ENCODE measurements at regions not wholly inside any gene's neighbourhood (a gene's known extent, or its start where the extent isn't known, plus 50 kb on each side); places are given as distances from the start of the nearest gene placed in this dataset.

DNA sequence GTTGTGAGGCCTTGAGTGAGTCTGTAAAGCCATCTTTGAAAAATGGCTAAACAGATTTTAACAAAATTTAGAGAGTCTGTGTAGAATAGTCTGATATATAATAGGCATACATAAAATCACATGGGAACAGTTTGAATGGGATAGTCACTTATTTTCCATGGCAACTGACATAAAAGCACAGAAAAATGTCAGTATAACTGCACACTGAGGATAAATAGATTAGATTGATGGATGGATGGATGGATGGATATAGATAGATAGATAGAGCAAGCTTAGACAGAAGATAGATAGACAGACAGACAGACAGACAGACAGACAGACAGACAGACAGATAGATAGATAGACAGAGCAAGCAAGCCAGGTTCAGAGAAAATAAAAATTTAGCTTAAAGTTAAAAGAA is 660.2 kb upstream of the API5 start:
- TF ChIP-seq CTCF (conservative IDR thresholded peaks at IDR 0.05; ENCODE audit: low read length) (no peak), EZH2phosphoT487 (IDR thresholded peaks at IDR 0.05; ENCODE audit: borderline replicate concordance, low read depth, low read length) (no peak)

Measured in OCI-LY7 (cell line).